IPS-15b (cell line): ENCODE measurements at regions not wholly inside any gene's neighbourhood (a gene's known extent, or its start where the extent isn't known, plus 50 kb on each side); places are given as distances from the start of the nearest gene placed in this dataset.

ENCODE experiments used
- H3K27me3 ChIP-seq: one replicate; pipeline ENCODE4 v1.6.1; 2013; ENCODE audit warnings: low read length; ENCODE audit not compliant: control insufficient read depth, insufficient read depth
- H3K36me3 ChIP-seq: one replicate; pipeline ENCODE4 v1.6.1; 2013; ENCODE audit warnings: low read length; ENCODE audit not compliant: control insufficient read depth, insufficient read depth
- H3K4me1 ChIP-seq: one replicate; pipeline ENCODE4 v1.6.1; 2013; ENCODE audit warnings: mild to moderate bottlenecking, low read length; ENCODE audit not compliant: control insufficient read depth, insufficient read depth
- H3K4me3 ChIP-seq: one replicate; pipeline ENCODE4 v1.5.1; 2013; ENCODE audit warnings: low read depth, low read length
- H3K9ac ChIP-seq: one replicate; pipeline ENCODE4 v1.6.1; 2013; ENCODE audit warnings: low read depth, mild to moderate bottlenecking, low read length
- H3K9me3 ChIP-seq: one replicate; pipeline ENCODE4 v1.6.1; 2013; ENCODE audit warnings: mild to moderate bottlenecking, low read length; ENCODE audit not compliant: control insufficient read depth, insufficient read depth

DNA sequence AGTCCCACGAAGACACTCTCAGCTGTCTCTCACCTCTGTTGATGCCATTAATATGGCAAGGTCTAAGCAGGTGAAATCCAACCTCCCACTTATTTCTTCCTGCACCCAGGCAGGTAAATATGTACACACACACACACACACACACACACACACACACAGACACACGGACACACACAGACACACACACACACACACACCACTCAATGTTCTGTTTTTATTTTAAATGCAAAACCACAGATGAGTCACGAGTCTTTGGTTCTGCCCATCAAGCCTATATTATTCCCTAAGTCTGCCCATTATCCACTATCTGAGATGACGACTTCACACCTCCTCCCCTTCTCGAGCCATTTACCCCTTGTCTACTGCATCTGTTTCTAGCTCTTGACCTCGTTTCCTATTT is 344.7 kb downstream of the CDH26 start:
- no peak overlapping the region for H3K9ac ChIP-seq
- H3K36me3 ChIP-seq: no peaks in the 10 kb centered on the region
- H3K9me3 ChIP-seq: no peaks in the 10 kb centered on the region
- H3K4me1 ChIP-seq: no peaks in the 10 kb centered on the region
- no peak overlapping the region for H3K4me3 ChIP-seq
- peaks cover under 1% of the 10 kb centered on the region for H3K27me3 ChIP-seq

DNA sequence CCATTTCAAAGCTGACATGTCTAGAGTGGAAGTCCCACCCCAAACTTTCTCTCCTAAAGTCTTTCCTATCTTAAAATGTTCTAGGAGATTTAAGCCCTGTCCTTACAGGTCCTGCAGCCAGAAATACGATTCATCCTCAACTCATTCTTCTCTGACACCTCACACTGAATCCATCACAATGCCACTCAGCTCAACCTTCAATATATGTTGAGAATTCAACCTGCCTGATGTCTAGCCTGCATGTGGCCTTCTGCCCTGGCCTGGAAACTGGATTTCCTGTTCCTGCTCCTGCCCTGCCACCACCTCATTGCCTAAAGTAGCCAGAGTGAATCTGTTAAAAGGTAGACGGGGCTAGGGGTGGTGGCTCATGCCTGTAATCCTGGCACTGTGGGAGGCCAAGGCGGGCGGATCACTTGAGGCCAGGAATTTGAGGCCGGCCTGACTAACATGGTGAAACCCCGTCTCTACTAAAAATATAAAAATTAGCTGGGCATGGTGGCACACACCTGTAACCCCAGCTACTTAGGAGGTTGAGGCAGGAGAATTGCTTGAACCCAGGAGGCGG is 345.9 kb downstream of the CDH26 start:
- Histone ChIP-seq H3K27me3 (peaks cover 2% of the 10 kb centered on the region), H3K9me3 (no peaks in the 10 kb centered on the region), H3K4me3 (no peak overlapping the region), H3K36me3 (no peaks in the 10 kb centered on the region), H3K4me1 (no peaks in the 10 kb centered on the region), H3K9ac (no peak overlapping the region)

DNA sequence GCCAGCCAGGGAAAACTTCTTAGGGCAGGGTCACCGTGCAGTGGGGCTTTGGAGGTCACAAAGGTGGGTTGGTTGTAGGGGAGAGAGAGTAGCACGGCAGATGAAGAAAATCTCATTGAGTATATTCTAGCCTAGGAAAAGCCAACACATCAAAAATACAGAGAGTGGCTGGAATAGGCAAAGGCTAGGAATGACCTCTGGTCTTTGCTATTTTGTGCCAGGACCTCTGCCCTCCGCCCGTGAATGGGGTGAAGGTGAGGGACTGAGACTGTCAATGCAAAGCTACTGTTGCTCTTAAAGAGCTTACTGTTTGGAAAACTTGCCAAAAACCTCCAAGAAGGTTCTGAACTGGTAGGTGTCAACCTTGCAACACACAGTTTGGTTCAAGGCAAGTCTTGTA is 346.7 kb downstream of the CDH26 start:
- H3K4me3 ChIP-seq: no peak overlapping the region
- H3K27me3 ChIP-seq: peaks cover 2% of the 10 kb centered on the region
- H3K36me3 ChIP-seq: no peaks in the 10 kb centered on the region
- H3K9me3 ChIP-seq: no peaks in the 10 kb centered on the region
- H3K9ac ChIP-seq: no peak overlapping the region
- no peaks in the 10 kb centered on the region for H3K4me1 ChIP-seq

- H3K9ac ChIP-seq: no peak overlapping the region
- no peaks in the 10 kb centered on the region for H3K4me1 ChIP-seq
- H3K36me3 ChIP-seq: no peaks in the 10 kb centered on the region
- no peak overlapping the region for H3K4me3 ChIP-seq
- H3K9me3 ChIP-seq: no peaks in the 10 kb centered on the region
- H3K27me3 ChIP-seq: peaks cover 2% of the 10 kb centered on the region
Observed at GRCh38 chr20:60306105-60306504, 347.9 kb downstream of the CDH26 start.

DNA sequence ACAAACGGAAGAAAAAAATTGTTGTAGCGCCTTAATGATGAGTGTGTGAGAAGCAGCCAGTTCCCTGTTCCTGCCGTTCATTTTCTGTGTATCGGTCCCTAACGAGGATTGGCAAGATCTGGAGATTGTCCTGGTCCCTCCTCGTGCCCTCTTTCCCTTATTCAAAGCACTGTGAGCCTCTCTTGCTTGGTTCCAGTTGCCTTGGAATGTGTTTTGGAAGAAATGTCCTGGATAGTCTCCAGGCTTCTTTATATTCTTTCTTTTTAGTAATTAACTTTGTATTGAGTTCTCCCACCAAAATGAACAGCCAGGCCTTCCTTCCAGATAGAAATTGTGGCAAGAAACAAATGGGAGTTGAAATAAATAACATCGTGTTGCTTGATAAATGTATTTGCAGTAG is 348.3 kb downstream of the CDH26 start:
- Histone ChIP-seq H3K27me3 (peaks cover 2% of the 10 kb centered on the region), H3K36me3 (no peaks in the 10 kb centered on the region)

DNA sequence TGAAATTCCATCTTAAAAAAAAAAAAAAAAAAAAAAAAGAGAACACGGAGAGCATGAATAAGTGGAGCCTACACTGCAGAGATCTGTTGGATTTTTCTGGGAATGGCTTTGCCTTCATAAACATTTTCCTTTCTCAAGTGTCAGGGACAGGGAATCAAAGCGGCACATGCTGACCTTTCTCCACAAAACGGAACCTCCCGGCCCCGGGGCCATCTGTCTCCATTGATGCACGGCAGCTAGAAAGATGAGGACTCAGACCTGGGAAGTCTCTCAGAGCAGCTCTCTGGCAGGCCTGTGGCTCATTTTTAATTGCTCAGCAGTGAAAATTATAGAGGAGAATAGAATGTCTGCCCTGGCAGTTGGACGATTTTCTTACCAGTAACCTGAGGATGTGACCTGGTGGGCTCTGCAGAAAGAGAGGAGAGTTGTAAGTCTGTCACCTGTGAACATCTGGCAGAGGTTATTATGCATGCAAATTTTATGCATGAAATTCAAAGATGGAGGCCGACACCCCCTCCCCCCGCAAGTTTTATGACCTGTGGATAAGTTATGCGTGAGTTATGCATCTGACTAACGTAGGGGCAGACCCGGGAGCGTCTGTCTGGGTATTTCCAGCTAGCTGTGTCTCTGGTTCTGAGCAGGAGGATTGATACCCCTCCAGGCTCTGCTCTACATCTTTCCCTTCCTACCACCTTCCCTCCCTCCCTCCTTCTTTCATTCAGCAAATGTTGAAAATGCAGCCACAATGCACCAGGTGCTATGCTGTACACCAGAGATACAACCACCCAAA is 352.5 kb downstream of the CDH26 start:
- no peaks in the 10 kb centered on the region for H3K9me3 ChIP-seq
- H3K27me3 ChIP-seq: peaks cover 2% of the 10 kb centered on the region
- no peaks in the 10 kb centered on the region for H3K4me1 ChIP-seq
- no peak overlapping the region for H3K4me3 ChIP-seq
- no peaks in the 10 kb centered on the region for H3K36me3 ChIP-seq
- no peak overlapping the region for H3K9ac ChIP-seq

More for the DNA sequence above, 348.3 kb downstream of the CDH26 start:
- Histone ChIP-seq H3K9me3 (no peaks in the 10 kb centered on the region), H3K4me1 (no peaks in the 10 kb centered on the region), H3K4me3 (no peak overlapping the region), H3K9ac (no peak overlapping the region)

- H3K4me3 ChIP-seq: no peak overlapping the region
- H3K36me3 ChIP-seq: no peaks in the 10 kb centered on the region
- no peaks in the 10 kb centered on the region for H3K27me3 ChIP-seq
- H3K9ac ChIP-seq: no peak overlapping the region
- no peaks in the 10 kb centered on the region for H3K4me1 ChIP-seq
- H3K9me3 ChIP-seq: no peaks in the 10 kb centered on the region
Observed at GRCh38 chr20:60313191-60313590, 355.0 kb downstream of the CDH26 start.

DNA sequence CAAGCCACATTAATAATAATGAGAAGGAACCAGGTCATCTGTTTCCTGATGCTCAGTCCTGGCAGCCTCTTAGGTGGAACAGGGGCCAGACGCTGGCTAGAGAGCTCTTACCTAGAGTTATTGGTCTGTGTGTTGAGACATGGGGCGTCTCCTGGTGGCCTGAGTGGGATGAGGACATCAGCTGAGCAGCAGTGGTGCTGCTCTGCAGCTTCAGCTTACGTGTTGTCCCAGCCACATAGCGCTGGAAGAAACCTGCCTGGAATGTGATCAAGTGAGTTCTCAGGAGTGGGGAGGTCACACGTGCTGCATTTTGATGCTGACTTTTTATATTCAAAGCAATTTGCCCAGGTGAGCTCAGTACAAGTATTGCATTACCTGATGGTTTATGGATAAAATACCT is 355.4 kb downstream of the CDH26 start:
- H3K9ac ChIP-seq: no peak overlapping the region
- H3K27me3 ChIP-seq: no peaks in the 10 kb centered on the region
- H3K36me3 ChIP-seq: no peaks in the 10 kb centered on the region

DNA sequence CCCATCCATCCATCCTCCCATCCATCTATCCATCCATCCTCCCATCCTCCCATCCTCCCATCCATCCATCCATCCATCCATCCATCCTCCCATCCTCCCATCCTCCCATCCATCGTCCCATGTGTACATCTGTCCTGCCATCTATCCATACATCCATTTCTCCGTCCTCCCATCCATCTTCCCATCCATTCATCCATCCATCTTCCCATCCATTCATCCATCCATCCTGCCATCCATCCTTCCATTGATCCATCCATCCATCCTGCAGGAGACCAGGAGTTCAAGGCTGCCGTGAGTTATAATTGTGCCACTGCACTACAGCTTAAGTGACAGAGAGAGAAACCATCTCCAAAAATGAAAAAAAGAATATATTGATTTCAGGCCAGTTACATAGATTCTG is 356.5 kb downstream of the CDH26 start:
- Histone ChIP-seq H3K4me1 (no peaks in the 10 kb centered on the region), H3K9ac (no peak overlapping the region), H3K9me3 (no peaks in the 10 kb centered on the region), H3K4me3 (no peak overlapping the region), H3K36me3 (no peaks in the 10 kb centered on the region), H3K27me3 (no peaks in the 10 kb centered on the region)

More for the DNA sequence above, 355.4 kb downstream of the CDH26 start:
- no peak overlapping the region for H3K4me3 ChIP-seq
- H3K4me1 ChIP-seq: no peaks in the 10 kb centered on the region
- no peaks in the 10 kb centered on the region for H3K9me3 ChIP-seq

DNA sequence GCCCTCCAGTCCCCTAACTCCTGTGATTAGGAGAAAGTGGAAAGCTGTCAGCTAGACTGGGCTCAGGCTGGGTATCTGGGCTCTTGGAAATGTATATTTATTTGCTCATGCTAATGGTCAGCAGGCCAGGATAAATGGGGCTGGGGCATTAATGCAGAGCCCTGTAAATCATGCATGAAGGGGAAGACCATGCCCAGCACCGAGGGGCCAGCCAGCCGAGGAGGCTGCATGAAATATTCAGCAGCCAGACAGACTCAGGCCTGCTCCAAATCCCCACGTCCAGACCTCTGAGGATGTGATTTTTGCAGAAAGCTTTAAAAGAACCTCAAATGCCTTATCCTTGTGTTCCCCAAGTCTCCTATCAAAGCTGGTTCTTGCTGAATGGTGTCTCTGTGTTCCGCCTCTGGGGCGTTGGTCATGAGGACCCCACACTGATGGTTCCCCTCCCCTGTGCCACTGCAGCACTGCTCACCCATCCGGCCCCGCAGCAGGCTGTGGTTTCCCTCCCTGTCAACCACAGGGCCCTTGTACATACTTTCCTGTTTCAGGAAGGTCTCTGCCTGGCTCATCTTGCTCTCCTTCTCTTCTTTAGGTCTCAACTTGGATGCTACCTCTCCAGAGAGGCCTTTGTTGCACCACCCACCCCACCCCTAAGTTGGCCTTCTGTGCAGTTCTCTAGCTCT is 358.4 kb downstream of the CDH26 start:
- H3K9ac ChIP-seq: no peak overlapping the region
- no peaks in the 10 kb centered on the region for H3K4me1 ChIP-seq
- no peaks in the 10 kb centered on the region for H3K27me3 ChIP-seq
- H3K4me3 ChIP-seq: no peak overlapping the region
- no peaks in the 10 kb centered on the region for H3K9me3 ChIP-seq
- H3K36me3 ChIP-seq: no peaks in the 10 kb centered on the region

GRCh38 chr20:60317401-60317800 is 359.2 kb downstream of the CDH26 start:
- no peaks in the 10 kb centered on the region for H3K36me3 ChIP-seq
- no peak overlapping the region for H3K9ac ChIP-seq
- H3K9me3 ChIP-seq: no peaks in the 10 kb centered on the region
- H3K27me3 ChIP-seq: no peaks in the 10 kb centered on the region
- no peaks in the 10 kb centered on the region for H3K4me1 ChIP-seq
- H3K4me3 ChIP-seq: no peak overlapping the region

DNA sequence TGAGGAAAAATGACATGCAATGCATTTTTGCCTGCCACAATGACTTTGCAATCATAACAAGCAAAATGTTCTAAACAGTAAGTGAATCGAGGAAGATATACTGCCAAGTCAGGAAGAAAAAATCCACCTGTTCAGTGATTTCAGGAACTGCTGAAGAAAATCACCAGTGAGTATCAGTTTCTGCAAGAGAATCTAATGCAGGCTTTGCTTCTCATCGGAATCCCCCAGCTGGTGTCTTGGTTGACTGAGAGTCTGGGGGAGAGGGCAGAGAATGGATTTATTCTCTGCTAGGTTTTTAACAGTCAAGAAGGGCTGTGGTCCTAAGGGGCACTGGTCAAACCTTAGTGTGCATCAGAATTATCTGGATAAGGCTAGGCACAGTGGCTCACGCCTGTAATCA is 363.4 kb downstream of the CDH26 start:
- H3K9me3 ChIP-seq: no peaks in the 10 kb centered on the region
- H3K9ac ChIP-seq: no peak overlapping the region
- no peak overlapping the region for H3K4me3 ChIP-seq
- no peaks in the 10 kb centered on the region for H3K4me1 ChIP-seq
- no peaks in the 10 kb centered on the region for H3K27me3 ChIP-seq
- no peaks in the 10 kb centered on the region for H3K36me3 ChIP-seq
